Esophagus muscularis mucosa (tissue), 2 donors: ENCODE measurements at regions not wholly inside any gene's neighbourhood (a gene's known extent, or its start where the extent isn't known, plus 50 kb on each side); places are given as distances from the start of the nearest gene placed in this dataset.

ENCODE experiments used
- EP300 ChIP-seq: sonication (generic); formaldehyde crosslinking; IDR thresholded peaks from one replicate; pipeline ENCODE4 v1.6.1; 2017; ENCODE audit warnings: antibody characterized with exemption
- POLR2A ChIP-seq: fragments of 450-650 bp; IDR thresholded peaks from one replicate; pipeline ENCODE4 v1.6.1; 2017; ENCODE audit warnings: antibody characterized with exemption, moderate library complexity, mild to moderate bottlenecking, low read depth

GRCh38 chr6:88365656-88366055 is 199.5 kb upstream of the CNR1 start:
- TF ChIP-seq EP300 (no peak), POLR2A (no peak)
